Colonic mucosa (tissue), 4 donors: ENCODE measurements at regions not wholly inside any gene's neighbourhood (a gene's known extent, or its start where the extent isn't known, plus 50 kb on each side); places are given as distances from the start of the nearest gene placed in this dataset.

Source experiments
- DNase-seq: peaks from one replicate; pipeline ENCODE4 v3.0.0-alpha.2; 2020
- H3K27ac ChIP-seq: fragments of 200-600 bp; one replicate; pipeline ENCODE4 v1.8.0; 2021
- H3K27me3 ChIP-seq: fragments of 200-600 bp; one replicate; pipeline ENCODE4 v1.8.0; 2021
- H3K36me3 ChIP-seq: fragments of 200-600 bp; one replicate; pipeline ENCODE4 v1.8.0; 2021
- H3K4me1 ChIP-seq: fragments of 200-600 bp; one replicate; pipeline ENCODE4 v1.8.0; 2021; ENCODE audit warnings: mild to moderate bottlenecking
- H3K4me3 ChIP-seq: fragments of 200-600 bp; one replicate; pipeline ENCODE4 v1.8.0; 2021
- H3K9ac ChIP-seq, 2 donors: one replicate each; pipeline ENCODE4 v1.7.0; 2013; ENCODE audit warnings: control low read depth in 2 of 2, low read depth in 2 of 2, low read length in 2 of 2
- H3K9me3 ChIP-seq: fragments of 200-600 bp; one replicate; pipeline ENCODE4 v1.8.0; 2021
- CTCF ChIP-seq: fragments of 200-600 bp; IDR thresholded peaks from one replicate; pipeline ENCODE4 v1.8.0; 2022; ENCODE audit warnings: antibody characterized with exemption, mild to moderate bottlenecking
- intact Hi-C: fragments of 100-400 bp; cut with DNase I; formaldehyde crosslinking; loops from one replicate; pipeline ENCODE4 v1.14.1; 2022
- donor health status: healthy.
- donor health status: DM: no; HTN: no; CAD: no.
- donor health status: DM: no; HTN: no; CAD: no.

GRCh38 chr6:126661646-126662045 lies 321.7 kb downstream of the CENPW start:
- Histone ChIP-seq H3K9ac (no peak overlapping the region), H3K4me1 (no peaks in the 10 kb centered on the region), H3K4me3 (no peak overlapping the region), H3K36me3 (no peaks in the 10 kb centered on the region), H3K27ac (no peak overlapping the region), H3K27me3 (no peaks in the 10 kb centered on the region), H3K9me3 (no peaks in the 10 kb centered on the region)
- no peak for DNase-seq
- intact Hi-C loops: no loop called here
- no peak for TF ChIP-seq CTCF

GRCh38 chr6:126662966-126663365 lies 323.1 kb downstream of the CENPW start:
- Histone ChIP-seq H3K9ac (no peak overlapping the region), H3K27me3 (no peaks in the 10 kb centered on the region), H3K27ac (no peak overlapping the region), H3K36me3 (no peaks in the 10 kb centered on the region), H3K4me1 (no peaks in the 10 kb centered on the region), H3K4me3 (no peak overlapping the region), H3K9me3 (no peaks in the 10 kb centered on the region)
- intact Hi-C loops: no loop called here
- DNase-seq: no peak
- no peak for TF ChIP-seq CTCF

- Histone ChIP-seq H3K27ac (no peak overlapping the region), H3K9me3 (no peaks in the 10 kb centered on the region), H3K4me3 (no peak overlapping the region), H3K27me3 (no peaks in the 10 kb centered on the region), H3K36me3 (no peaks in the 10 kb centered on the region), H3K4me1 (no peaks in the 10 kb centered on the region), H3K9ac (no peak overlapping the region)
- no peak for TF ChIP-seq CTCF
- intact Hi-C loops: no loop called here
- DNase-seq: no peak
Observed at GRCh38 chr6:126664271-126664670, 324.4 kb downstream of the CENPW start.

- no peak overlapping the region for H3K27ac ChIP-seq
- no peak overlapping the region for H3K4me3 ChIP-seq
- no peaks in the 10 kb centered on the region for H3K4me1 ChIP-seq
- no peak for TF ChIP-seq CTCF
- H3K27me3 ChIP-seq: no peaks in the 10 kb centered on the region
- H3K9me3 ChIP-seq: no peaks in the 10 kb centered on the region
- intact Hi-C loops: no loop called here
- DNase-seq: no peak
- no peaks in the 10 kb centered on the region for H3K36me3 ChIP-seq
- no peak overlapping the region for H3K9ac ChIP-seq
Observed at GRCh38 chr6:126665551-126665950, 325.6 kb downstream of the CENPW start.

- no peak overlapping the region for H3K9ac ChIP-seq
- H3K27me3 ChIP-seq: no peaks in the 10 kb centered on the region
- no peak for TF ChIP-seq CTCF
- H3K36me3 ChIP-seq: no peaks in the 10 kb centered on the region
- H3K4me1 ChIP-seq: no peaks in the 10 kb centered on the region
- intact Hi-C loops: no loop called here
- H3K9me3 ChIP-seq: no peaks in the 10 kb centered on the region
- no peak overlapping the region for H3K27ac ChIP-seq
- no peak for DNase-seq
- no peak overlapping the region for H3K4me3 ChIP-seq
Observed at GRCh38 chr6:126667071-126667470, 327.2 kb downstream of the CENPW start.

- Histone ChIP-seq H3K4me1 (no peaks in the 10 kb centered on the region), H3K36me3 (no peaks in the 10 kb centered on the region), H3K9me3 (no peaks in the 10 kb centered on the region), H3K4me3 (no peak overlapping the region), H3K9ac (no peak overlapping the region), H3K27ac (no peak overlapping the region), H3K27me3 (no peaks in the 10 kb centered on the region)
- no peak for TF ChIP-seq CTCF
- DNase-seq: no peak
- intact Hi-C loops: no loop called here
Observed at GRCh38 chr6:126667728-126668127, 327.8 kb downstream of the CENPW start.
